ELF-1 (cell line): ENCODE measurements at regions not wholly inside any gene's neighbourhood (a gene's known extent, or its start where the extent isn't known, plus 50 kb on each side); places are given as distances from the start of the nearest gene placed in this dataset.

Experiments
- DNase-seq: peaks from one replicate; pipeline ENCODE4 v3.0.0-alpha.2; 2016; ENCODE audit warnings: low read depth, low spot score

DNA sequence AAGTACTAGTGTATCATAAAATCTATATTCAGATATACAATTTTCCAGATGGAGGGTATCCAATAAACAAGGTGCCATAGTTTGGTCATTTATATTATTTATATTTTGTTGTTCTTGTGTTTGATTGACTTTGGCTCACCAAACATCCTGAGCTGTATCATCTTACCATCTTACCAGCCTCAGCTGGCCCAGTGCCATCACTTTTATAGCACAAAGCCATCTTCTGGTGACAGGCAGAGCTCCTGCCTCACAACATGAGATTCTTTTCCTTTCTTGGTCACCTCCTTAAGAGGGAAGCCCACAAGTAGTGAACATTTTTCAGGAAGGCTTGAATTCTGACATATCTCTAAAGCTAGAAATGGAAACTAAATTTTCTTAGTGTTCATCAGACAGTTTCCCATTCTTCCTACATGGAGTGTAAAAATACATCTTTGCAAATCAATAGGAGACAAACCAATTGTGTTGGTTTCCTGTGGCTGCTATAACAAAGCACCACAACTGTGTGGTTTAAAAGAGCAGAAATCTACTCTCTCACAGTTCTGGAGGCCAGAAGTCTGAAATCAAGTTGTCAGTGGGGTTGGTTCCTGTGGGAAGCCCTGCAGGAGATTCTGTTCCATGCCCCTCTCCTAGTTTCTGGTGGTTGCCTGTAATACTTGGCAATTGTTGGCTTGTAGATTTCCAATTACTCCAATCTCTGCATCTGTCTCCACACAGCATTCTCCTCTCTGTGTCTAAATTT, 341.8 kb downstream of the MAN2A1 start:
- DNase-seq, result no peak

- no peak for DNase-seq
These were observed 342.6 kb downstream of the MAN2A1 start for GRCh38 chr5:110032376-110032775.

DNA sequence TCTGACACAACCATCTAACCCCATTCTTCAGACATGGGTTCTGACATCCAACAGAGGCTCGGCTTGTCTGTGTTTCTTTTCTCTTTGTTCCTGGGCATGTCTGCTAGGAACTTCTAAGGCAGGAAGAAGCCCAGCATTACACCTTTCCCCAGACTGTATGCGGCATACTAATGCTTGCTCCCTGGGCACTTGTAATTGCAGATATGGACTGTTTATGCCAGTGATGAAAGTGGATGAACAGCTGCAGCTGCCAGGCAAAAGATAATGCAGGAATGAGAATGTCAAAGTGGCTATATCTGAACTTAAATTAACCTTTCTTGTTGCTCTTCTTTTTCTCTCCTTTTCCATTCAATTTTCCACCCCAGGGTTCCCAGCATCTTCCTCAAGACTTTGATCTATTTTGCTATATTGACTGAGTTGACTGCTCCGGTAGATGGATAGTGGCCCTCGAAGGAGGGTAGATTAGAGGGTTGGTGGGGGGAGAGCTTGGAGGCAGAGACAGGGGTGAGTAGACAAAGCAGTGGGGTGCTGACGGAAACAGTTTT, 344.4 kb downstream of the MAN2A1 start:
- no peak for DNase-seq

DNA sequence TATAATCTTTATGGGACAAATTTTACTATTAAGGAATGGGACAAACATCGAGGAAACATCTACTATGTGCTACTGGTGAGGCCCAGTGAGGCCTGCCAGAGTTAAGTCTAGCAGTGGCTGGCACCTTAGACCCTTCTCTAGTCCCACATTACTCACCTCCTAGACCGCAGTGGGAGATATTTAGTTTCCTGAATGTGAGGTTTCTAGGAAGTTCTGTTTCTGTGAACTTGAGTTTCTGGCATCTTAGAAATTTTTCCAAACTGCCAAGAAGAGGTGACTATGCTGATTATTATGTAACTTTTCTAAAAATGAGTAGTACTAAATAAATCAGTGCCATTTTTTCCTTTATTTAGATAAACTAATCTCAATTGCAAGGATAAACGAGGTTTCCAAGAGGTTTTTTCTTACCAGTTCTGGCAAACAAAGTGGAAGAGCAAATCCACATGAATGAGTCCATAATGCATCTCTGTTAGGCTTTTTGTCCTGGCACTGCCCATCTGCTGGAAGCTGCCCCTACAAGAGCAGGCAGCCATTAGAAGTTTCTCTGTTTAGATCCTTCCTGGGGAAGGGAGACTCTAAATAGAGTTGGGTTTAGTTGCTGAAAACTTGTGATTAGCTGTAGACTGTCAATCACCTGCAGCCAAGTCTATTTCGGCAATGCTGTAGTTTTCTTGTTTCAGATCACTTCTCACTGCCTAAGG, 348.7 kb downstream of the MAN2A1 start:
- no peak for DNase-seq

- no peak for DNase-seq
These were observed 350.5 kb downstream of the MAN2A1 start for GRCh38 chr5:110040178-110040577.

GRCh38 chr5:110043025-110043424, 353.3 kb downstream of the MAN2A1 start:
- DNase-seq, result no peak

GRCh38 chr5:110045158-110045557, 355.4 kb downstream of the MAN2A1 start:
- DNase-seq, result no peak

DNA sequence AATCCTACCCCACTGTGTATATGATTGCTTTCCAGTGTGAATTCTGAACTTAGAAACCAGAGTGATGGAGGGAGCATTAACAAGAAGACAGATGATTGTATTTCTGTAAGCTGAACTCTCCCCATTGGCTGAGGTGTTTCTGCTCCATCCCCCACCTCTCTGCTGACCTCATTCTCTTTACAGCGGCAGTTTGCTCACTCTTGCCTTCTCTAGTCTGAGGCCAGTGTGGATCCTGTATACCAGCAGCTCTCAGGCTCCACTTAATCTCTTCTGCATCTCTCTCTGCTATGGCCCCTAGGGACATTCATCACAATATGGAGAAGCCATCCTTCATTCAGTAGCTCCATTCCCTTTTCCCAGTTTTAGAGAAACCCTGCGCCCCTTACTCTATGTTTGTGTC, 358.8 kb downstream of the MAN2A1 start:
- no peak for DNase-seq

DNA sequence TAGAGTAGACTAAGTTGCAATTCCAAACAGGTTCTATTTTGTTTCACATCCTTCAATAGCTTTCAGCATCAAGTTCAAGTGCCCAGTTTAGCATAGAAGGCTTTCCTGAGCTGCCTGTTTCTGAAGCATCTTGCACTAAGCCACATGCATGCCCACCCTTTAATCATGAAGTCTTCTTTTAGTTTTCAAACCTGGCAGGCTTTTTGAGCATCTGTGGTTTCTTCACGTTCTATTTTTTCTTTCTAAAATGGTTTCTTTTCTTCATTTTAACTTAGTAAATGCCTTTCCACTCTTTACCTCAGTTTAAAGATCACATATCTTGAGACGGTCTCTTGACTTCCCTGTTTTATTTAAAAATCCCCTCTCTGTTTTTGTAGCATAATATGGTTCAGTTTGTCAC, 360.1 kb downstream of the MAN2A1 start:
- no peak for DNase-seq

DNA sequence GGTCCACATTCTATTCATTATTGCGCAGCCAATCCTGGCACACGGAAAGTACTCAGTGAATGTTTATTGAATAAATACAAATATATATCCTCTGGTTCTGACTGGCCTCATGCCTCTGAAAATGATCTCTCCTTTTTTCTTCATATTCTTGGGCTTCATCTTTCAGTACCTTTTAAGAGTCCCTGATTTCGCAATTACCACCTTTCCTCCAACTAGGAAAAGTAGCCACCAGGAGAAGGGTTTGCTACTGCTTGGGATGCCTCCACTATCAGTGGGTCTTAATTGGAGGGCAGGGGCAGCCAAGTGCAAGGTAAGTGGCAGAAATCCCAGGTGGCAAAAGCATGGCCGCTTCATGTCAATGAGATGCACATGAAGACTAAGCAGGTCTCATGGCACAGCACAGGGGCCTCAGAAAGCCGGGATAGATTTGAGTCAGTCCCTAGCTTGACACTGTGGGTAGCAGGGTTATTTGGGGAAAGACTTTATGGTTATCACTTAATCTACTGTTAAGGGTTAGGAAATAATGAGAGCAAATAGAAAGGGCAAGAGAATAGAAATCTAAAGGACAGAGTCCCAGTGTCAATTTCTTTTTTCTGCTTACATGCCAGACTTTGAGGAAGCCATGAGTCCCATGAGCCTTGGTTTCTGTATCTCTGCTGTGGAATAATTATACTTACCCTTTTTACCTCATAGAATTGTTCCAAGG, 361.1 kb downstream of the MAN2A1 start:
- no peak for DNase-seq

DNA sequence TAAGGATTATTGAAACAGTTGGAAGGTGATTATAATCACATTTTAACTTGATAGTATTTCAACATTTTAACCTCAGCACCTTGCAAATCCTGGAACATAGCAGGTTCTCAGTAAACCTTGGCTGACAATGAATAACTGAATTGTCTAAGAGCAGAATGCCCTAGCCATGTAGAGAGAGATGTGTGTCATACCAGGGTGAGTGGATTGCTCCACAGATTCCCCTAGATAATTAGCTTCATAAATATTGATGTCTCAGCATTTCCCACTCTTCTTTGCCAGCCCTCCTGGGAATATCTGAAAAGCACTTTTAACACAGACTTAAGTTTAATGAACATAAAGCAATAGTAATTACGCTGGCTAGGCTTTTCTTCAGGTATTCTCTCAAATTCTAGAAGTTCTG, 363.5 kb downstream of the MAN2A1 start:
- DNase-seq, result no peak

- no peak for DNase-seq
These were observed 364.1 kb downstream of the MAN2A1 start for GRCh38 chr5:110053824-110054223.

GRCh38 chr5:110054240-110054639, 364.5 kb downstream of the MAN2A1 start:
- no peak for DNase-seq

DNA sequence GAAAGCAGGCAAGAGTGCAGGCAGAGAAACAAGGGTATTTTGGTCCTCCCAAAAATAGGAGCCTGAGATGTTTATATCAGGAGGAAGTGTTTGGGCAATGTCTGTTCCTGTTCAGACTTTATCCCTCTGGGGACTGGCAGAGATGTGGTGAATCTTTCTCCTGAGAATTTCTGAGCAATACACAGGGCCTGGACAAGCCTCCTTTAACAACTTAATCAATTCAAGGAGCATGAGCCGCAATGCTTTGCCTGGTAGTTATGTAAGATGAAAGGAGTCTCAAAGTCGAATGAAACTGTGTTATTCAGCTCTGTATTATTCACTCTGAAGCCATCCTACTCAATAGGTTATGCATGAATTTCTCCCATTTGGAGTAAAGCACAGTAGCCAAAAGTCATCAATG, 365.6 kb downstream of the MAN2A1 start:
- no peak for DNase-seq

- DNase-seq, result no peak
These were observed 366.9 kb downstream of the MAN2A1 start for GRCh38 chr5:110056580-110057114.

- DNase-seq, result no peak
These were observed 368.4 kb downstream of the MAN2A1 start for GRCh38 chr5:110058175-110058574.

DNA sequence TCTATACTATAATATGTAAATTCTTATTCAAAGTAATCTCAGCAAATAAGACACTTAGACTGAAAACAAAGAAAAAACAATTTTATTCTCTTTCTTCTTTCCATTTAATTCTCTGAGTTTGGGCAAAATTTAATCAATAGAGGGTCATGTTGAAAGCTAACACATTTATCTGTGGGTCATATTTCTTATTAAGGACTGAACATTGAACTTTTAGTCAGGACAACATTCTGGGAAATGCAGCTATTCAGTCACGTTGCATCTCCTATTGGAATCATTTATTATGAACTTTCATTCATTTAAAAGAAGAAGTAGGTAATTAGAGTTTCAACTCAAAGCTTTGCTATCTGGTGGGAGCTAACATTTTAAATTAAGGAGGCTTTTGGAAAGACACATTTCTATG, 372.5 kb downstream of the MAN2A1 start:
- no peak for DNase-seq

GRCh38 chr5:110063640-110064602, 374.2 kb downstream of the MAN2A1 start:
- no peak for DNase-seq

DNA sequence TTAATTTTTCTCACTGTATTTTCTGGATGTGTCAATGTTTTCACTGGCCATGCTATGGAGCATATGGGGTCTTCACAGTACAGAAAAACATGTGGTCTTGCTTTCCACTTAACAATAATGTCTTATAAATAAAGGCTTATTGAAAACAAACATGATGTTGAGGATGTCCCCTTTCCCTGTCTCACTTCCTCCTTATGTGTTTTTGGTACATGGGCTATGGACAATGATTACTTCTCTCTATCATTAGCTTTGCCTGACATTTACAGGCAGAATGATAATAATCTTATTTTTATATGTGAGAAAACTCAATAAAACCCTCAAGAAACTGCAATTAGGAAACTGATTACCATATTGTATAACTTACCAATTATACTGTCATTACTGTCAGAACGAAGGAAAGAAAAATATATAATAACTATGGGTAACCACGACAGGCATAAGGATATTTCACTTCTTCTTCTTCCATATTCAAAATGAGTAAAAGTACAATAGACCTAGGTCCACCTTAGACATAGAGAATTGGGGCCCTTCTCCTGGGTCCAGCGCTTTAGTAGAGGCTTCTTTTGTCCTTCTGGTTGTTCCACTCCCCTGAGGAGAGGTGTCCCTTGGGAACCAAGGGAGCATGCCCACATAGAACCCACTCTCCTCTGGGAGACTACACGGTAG, 375.0 kb downstream of the MAN2A1 start:
- no peak for DNase-seq

GRCh38 chr5:110070836-110071235, 381.1 kb downstream of the MAN2A1 start:
- no peak for DNase-seq
